ENCODE measurements at regions not wholly inside any gene's neighbourhood (a gene's known extent, or its start where the extent isn't known, plus 50 kb on each side); places are given as distances from the start of the nearest gene placed in this dataset.

GRCh38 chr10:111650088-111650487, 533.5 kb downstream of the GPAM start:
- TF ChIP-seq POLR2A (IDR thresholded peaks at IDR 0.05; ENCODE audit: low read depth, low read length) (no peak), POLR2AphosphoS5 (IDR thresholded peaks at IDR 0.05; ENCODE audit: low read depth, low read length) (no peak), TAF1 (IDR thresholded peaks at IDR 0.05; ENCODE audit: low read depth, low read length) (no peak)

Measured in GM12891 (cell line).